22Rv1 (cell line): ENCODE measurements at regions not wholly inside any gene's neighbourhood (a gene's known extent, or its start where the extent isn't known, plus 50 kb on each side); places are given as distances from the start of the nearest gene placed in this dataset.

Experiments used
- H3K27ac ChIP-seq: fragments of 450-650 bp; 2 replicates; pipeline ENCODE4 v1.5.1; 2017
- CTCF ChIP-seq: fragments of 450-650 bp; IDR thresholded peaks from 2 replicates; pipeline ENCODE4 v1.5.1; 2017; ENCODE audit warnings: mild to moderate bottlenecking
- ZFX ChIP-seq: fragments of 450-650 bp; IDR thresholded peaks from 2 replicates; pipeline ENCODE4 v1.6.1; 2017; ENCODE audit warnings: antibody characterized with exemption, borderline replicate concordance

- TF ChIP-seq ZFX: no peak
- no peak for TF ChIP-seq CTCF
Measured at GRCh38 chr7:137084607-137085380, 216.3 kb downstream of the CHRM2 start.

GRCh38 chr7:137082391-137082790 lies 213.9 kb downstream of the CHRM2 start:
- no peak overlapping the region for H3K27ac ChIP-seq
- no peak for TF ChIP-seq ZFX
- TF ChIP-seq CTCF: no peak

More at GRCh38 chr7:137084607-137085380, 216.3 kb downstream of the CHRM2 start:
- H3K27ac ChIP-seq: no peak overlapping the region

- no peak overlapping the region for H3K27ac ChIP-seq
Measured at GRCh38 chr7:137081321-137082093, 213.1 kb downstream of the CHRM2 start.

GRCh38 chr7:137080516-137081203 lies 212.2 kb downstream of the CHRM2 start:
- TF ChIP-seq CTCF (no peak), ZFX (no peak)
- no peak overlapping the region for H3K27ac ChIP-seq

More at GRCh38 chr7:137081321-137082093, 213.1 kb downstream of the CHRM2 start:
- TF ChIP-seq ZFX (no peak), CTCF (no peak)

GRCh38 chr7:137078781-137079180 lies 210.3 kb downstream of the CHRM2 start:
- no peak overlapping the region for H3K27ac ChIP-seq
- TF ChIP-seq ZFX: no peak
- TF ChIP-seq CTCF: no peak

GRCh38 chr7:137074391-137075030 lies 206.1 kb downstream of the CHRM2 start:
- H3K27ac ChIP-seq: no peak overlapping the region
- TF ChIP-seq ZFX: no peak
- TF ChIP-seq CTCF: no peak
